Adrenal gland (tissue), 5 donors: ENCODE measurements at regions not wholly inside any gene's neighbourhood (a gene's known extent, or its start where the extent isn't known, plus 50 kb on each side); places are given as distances from the start of the nearest gene placed in this dataset.

Source experiments
- CTCF ChIP-seq, 6 experiments: fragments of 450-650 bp in 4 of 6; fragments of 200-600 bp in 2 of 6; sonication (generic) in 1 of 6; IDR thresholded peaks; 1 replicate in 5 of 6; 2 replicates in 1 of 6; pipeline versions ENCODE4 v1.5.1 to v1.8.0; 2016 to 2021; ENCODE audit warnings: antibody characterized with exemption in 6 of 6, mild to moderate bottlenecking in 2 of 6, moderate library complexity in 1 of 6
- POLR2A ChIP-seq, 2 donors: fragments of 450-650 bp; IDR thresholded peaks; one replicate each; pipeline ENCODE4 v1.6.1; 2017; ENCODE audit warnings: antibody characterized with exemption in 2 of 2, mild to moderate bottlenecking in 2 of 2, moderate library complexity in 1 of 2
- donor health status: DM: no; HTN: no; CAD: no.

DNA sequence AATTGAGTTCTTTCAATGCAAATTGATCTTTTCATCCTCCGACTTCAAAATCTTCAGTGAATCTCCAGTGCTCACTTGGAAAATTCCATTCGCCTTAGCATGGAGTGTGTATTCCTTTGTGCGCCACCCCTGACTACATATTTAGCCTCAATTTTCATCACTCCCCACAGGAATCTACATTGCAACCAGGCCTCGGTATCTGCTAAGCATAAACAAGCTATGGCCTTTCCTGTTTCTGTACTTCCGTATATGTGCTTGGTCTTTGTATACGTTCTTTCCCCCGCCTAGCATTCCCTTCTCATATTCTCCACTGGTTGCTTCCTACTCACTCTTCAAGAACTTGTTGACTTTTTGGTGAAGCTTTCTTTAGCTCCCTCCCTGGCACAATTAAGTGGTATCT lies 470.8 kb downstream of the LMO4 start:
- TF ChIP-seq CTCF (IDR thresholded peaks at IDR 0.05) (no peak), POLR2A (IDR thresholded peaks at IDR 0.05) (no peak)
